Spleen (tissue), 7 donors: ENCODE measurements at regions not wholly inside any gene's neighbourhood (a gene's known extent, or its start where the extent isn't known, plus 50 kb on each side); places are given as distances from the start of the nearest gene placed in this dataset.

Experiments
- POLR2AphosphoS5 ChIP-seq, 3 donors: sonication (generic); formaldehyde crosslinking; IDR thresholded peaks; one replicate each; pipeline ENCODE4 v1.5.1; 2017; ENCODE audit warnings: antibody characterized with exemption in 3 of 3
- TF ChIP-seq, protein P1 (sequence below), 11 experiments: fragments of 200-600 bp in 7 of 11; fragments of 450-650 bp in 4 of 11; sonication (generic) in 4 of 11; IDR thresholded peaks in 8 of 11; conservative IDR thresholded peaks in 3 of 11; 1 replicate in 7 of 11; 2 replicates in 4 of 11; pipeline versions ENCODE4 v1.4.0 to v1.8.0; 2016 to 2021; ENCODE audit warnings: antibody characterized with exemption in 11 of 11, inconsistent platforms in 4 of 11, mild to moderate bottlenecking in 1 of 11
- donor health status: DM: no; HTN: no; CAD: no; lungs with moderate emphysema.
- donor health status: DM: no; HTN: no; CAD: no.
- donor health status: DM: no; HTN: no; CAD: no.

DNA sequence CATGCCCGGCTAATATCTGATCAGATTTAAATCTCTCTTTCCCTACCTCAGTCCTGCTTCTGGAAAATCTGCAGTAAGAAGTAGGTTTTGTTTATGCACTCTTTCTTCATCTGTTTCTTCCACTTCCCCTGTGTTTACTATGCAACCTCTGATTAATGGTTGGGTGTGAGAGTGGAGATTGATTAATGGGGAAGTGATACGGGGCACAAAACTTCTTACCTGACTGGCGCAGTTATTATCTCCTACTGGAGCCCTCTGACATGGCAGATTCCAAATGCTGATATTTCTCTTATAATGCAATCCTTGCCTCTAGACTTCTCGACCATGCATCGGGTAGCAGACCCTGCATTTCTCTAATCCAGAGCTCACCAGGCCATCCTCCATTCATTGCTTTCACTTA lies 60.2 kb upstream of the HPGD start:
- no peak for TF ChIP-seq POLR2AphosphoS5 (IDR thresholded peaks at IDR 0.05)
- TF ChIP-seq, protein P1, sequence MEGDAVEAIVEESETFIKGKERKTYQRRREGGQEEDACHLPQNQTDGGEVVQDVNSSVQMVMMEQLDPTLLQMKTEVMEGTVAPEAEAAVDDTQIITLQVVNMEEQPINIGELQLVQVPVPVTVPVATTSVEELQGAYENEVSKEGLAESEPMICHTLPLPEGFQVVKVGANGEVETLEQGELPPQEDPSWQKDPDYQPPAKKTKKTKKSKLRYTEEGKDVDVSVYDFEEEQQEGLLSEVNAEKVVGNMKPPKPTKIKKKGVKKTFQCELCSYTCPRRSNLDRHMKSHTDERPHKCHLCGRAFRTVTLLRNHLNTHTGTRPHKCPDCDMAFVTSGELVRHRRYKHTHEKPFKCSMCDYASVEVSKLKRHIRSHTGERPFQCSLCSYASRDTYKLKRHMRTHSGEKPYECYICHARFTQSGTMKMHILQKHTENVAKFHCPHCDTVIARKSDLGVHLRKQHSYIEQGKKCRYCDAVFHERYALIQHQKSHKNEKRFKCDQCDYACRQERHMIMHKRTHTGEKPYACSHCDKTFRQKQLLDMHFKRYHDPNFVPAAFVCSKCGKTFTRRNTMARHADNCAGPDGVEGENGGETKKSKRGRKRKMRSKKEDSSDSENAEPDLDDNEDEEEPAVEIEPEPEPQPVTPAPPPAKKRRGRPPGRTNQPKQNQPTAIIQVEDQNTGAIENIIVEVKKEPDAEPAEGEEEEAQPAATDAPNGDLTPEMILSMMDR (IDR thresholded peaks at IDR 0.05 in 8 of 11, conservative IDR thresholded peaks at IDR 0.05 in 3 of 11), result no peak
